GM18499 (cell line): ENCODE measurements at regions not wholly inside any gene's neighbourhood (a gene's known extent, or its start where the extent isn't known, plus 50 kb on each side); places are given as distances from the start of the nearest gene placed in this dataset.
A peak's percentile ranks its signal among the peaks of the same experiment; 100 is the strongest.

Source experiments
- ATAC-seq: cut with Tn5 transposase; IDR thresholded peaks from one replicate; pipeline ENCODE4 v1.9.1; 2021; ENCODE audit warnings: moderate number of reproducible peaks; ENCODE audit not compliant: insufficient read depth, unreplicated experiment

GRCh38 chr4:81663368-81663767, 191.7 kb upstream of the RASGEF1B start:
- no peak for ATAC-seq

- no peak for ATAC-seq
Measured at GRCh38 chr4:81659051-81659450, 187.3 kb upstream of the RASGEF1B start.

- no peak for ATAC-seq
Measured at GRCh38 chr4:81652069-81652478, 180.4 kb upstream of the RASGEF1B start.

DNA sequence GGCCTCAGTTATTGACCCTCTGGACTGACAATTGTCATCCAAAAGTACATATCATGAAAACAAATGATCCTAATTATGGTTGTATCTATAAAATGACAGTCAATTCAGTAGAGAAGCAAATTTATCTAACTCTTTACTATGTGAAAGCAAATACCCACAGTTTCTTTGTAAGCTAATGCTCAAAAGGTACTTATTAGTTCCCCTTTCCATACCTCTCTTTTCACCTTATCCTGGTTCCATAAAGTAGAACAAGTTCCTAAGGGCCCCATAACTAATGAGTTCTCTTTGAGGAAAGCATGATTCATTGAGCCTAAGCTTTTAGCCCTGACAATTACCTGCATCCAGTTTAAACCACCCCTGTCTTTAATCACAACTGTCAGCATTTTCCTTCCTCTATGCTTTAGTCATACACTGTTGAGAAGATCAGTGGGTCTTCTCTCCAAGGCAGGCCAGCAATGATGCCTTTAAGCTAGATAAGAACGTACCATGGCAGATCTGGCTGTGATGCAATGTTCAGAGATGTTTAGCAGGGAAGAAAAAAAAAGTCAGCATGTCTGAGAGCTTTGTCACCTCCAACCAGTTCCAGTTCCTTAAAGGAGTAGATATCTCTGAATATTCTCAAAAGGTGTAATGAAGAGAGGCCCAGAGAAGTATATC, 179.7 kb upstream of the RASGEF1B start:
- ATAC-seq: no peak

DNA sequence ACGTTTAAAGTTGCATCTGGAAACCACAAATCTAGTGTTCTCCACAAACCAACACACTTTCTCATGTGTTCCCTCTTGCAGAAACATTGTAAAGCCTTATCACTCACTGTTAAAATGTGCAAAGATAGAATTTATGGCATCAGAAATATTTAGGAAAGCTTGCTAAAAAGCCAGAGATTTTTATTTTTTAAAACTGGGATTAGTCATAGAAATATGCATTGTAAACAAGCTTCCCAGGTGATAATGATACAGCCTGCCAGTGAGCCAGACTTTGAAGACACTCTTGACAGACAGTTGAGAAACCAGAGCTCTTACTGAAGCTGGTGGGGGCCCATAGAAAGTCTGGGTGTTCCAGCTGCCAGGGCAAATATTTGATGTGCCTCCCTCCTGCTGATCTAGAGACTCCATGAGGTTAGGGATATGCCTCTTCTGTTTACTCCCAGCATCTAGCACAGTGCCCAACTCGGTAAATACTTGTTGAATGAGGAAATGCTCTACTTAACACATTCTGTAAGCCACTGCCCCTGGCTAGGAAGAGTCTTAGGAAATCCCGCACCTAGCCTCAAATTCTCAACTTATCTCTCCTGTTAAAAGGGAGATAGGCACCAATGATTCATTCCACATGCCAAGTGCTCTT, 179.0 kb upstream of the RASGEF1B start:
- ATAC-seq: no peak

DNA sequence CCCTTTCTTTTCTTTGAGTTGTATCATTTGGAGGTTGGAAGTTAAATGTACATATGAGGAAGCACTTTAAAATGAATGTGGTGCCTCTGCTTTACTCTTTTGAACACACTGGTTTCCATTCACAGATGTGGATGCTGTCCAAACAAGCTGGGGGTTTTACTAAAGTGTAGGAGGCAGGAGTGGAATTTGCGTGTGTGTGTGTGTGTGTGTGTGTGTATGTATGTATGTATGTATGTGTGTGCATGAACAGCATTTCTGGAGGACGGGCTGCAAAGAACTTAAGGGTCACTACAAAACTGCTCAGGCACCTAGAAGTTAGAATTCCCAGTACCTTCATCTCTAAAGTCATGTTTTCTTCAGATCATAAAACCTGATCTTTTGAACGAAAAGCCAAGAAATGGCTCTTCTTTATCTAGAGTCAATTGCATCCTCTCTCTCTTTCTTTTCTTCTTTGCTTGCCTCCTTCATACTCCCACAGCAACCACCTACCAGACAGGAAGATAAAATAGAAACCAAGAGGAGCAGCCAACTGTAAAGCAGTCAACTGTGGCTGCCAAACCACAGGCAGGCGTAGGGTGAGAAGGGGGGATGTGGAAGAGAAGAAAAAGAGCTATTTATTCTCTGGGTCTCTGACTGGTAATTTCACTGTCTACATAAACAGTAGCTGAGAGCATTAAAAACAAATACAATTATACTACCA, 177.0 kb upstream of the RASGEF1B start:
- peak; percentile 85 for ATAC-seq

DNA sequence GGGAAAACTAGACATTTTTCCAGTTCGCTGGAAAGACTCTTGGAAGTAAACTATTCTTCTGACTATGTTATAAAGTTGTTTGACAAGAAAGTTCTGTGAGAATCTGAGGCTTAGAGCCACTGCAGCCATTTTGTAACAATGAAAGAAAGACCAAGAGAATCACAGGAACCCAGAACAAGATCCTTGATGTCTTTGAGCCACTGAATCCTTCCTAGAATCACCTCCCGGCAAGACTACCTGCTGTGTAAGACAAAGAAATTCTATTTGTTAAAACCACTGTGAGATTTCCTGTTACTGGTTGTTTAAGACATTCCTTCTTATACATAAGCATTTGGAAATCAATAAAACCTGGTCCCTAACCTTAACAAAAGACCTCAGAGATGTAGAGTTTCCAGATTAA, 175.7 kb upstream of the RASGEF1B start:
- no peak for ATAC-seq

DNA sequence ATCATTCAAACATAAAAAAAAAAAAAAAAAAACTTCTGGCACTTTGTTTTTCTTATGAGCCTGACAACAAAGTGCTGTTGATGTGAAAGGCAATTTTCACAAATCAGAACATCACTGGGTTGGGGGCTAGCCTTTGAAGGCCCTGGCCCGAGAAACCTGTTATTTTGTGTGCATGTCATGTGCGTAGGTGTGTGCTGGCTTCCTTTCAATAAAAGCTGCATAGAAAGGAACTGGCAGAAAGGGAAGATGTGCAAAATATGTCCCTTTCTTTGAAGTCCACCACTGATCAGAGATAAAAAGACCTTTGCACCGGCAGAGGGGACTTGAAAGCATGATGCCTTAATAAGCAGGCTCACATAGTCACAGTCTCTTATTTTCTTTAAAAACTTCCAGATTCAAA, 170.8 kb upstream of the RASGEF1B start:
- no peak for ATAC-seq

GRCh38 chr4:81639248-81639647, 167.5 kb upstream of the RASGEF1B start:
- ATAC-seq: no peak

- no peak for ATAC-seq
Measured at GRCh38 chr4:81638698-81639097, 167.0 kb upstream of the RASGEF1B start.

- ATAC-seq: peak; percentile 89
Measured at GRCh38 chr4:81635739-81636138, 164.0 kb upstream of the RASGEF1B start.

DNA sequence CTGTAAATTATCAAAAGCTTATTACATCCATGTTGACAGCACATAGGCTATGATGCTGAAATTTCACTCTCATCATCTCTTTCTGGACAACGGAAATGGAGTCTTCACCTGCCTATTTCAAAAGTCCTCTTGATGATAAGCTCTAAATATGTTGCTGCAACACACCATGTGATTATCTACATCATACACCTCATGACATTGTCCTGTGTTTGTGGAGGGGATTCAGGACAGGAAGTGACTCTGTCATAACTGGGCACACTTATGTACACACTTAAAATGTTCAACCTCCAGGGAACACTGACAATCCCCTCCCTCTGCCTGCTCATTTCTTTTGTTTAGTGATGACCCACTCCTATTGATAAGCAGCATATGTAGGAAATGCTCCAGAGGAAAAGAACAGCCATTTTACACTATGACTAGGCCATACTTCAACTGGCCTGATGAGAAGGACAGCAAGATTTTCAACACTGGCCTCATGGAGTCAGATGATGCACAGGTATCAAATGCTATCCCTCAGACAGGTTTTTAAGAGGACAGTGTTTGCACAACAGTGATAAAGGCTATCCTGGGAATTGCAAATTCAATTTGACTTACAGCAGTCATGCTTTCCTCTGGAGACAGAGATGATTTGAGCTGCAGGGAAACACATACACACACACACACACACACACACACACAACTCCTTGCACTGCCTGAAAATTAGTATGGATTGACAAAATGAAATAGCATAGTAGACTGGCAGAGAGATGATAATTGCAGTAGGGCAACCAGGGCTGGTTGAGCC, 163.3 kb upstream of the RASGEF1B start:
- no peak for ATAC-seq

- no peak for ATAC-seq
Measured at GRCh38 chr4:81634165-81634564, 162.5 kb upstream of the RASGEF1B start.

- ATAC-seq: no peak
Measured at GRCh38 chr4:81632581-81633299, 161.0 kb upstream of the RASGEF1B start.

GRCh38 chr4:81631958-81632441, 160.3 kb upstream of the RASGEF1B start:
- peak; percentile 47 for ATAC-seq

GRCh38 chr4:81629366-81629765, 157.7 kb upstream of the RASGEF1B start:
- ATAC-seq: no peak

GRCh38 chr4:81628489-81628888, 156.8 kb upstream of the RASGEF1B start:
- ATAC-seq: no peak

DNA sequence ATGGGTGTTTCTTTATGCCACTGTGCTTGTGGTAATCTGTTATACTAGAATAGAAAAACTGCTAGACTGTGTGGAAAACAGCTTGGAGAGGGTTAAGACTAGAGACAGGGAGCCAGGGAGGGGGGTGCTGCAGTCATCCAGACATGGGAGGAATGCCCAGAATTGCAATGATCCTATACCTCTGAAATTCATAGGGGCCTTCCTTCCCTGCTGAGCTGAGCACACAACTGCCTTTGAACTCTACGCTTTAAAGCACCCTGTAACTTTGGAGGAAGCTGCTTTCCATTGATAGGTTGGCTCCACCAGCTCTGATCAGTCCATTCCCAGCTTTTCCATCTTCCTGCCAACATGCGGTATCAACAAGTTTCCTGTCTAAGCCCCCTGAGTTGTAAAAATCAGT, 155.9 kb upstream of the RASGEF1B start:
- ATAC-seq: no peak

- ATAC-seq: no peak
Measured at GRCh38 chr4:81626851-81627250, 155.1 kb upstream of the RASGEF1B start.
